ENCODE measurements at regions not wholly inside any gene's neighbourhood (a gene's known extent, or its start where the extent isn't known, plus 50 kb on each side); places are given as distances from the start of the nearest gene placed in this dataset.

DNA sequence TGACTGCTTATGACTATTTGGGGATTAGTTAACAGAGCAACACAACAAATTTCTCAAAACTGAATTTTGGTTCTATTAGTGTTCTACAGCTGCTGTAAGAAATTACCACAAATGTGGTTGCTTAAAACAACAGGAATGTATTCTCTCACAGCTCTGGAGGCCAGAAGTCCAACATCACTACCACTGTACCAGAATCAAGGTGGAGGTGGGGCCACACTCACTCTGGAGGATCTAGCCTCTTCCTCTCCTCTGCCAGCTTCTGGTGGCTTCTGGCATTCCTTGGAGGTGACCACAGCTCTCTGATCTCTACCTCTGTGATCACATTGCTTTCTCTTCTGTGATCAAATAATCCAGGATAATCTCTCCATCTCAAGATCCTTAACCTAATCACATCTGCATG lies 194.7 kb upstream of the BMPER start:
- Mint-ChIP-seq H3K4me3 (no peak overlapping the region), H3K9me3 (no peaks in the 10 kb centered on the region), H3K27me3 (ENCODE audit: low read depth) (peaks cover 10% of the 10 kb centered on the region), H3K36me3 (ENCODE audit: low read depth) (no peaks in the 10 kb centered on the region), H3K4me1 (peaks cover 22% of the 10 kb centered on the region), H3K27ac (no peak overlapping the region)
- TF ChIP-seq, protein P1, sequence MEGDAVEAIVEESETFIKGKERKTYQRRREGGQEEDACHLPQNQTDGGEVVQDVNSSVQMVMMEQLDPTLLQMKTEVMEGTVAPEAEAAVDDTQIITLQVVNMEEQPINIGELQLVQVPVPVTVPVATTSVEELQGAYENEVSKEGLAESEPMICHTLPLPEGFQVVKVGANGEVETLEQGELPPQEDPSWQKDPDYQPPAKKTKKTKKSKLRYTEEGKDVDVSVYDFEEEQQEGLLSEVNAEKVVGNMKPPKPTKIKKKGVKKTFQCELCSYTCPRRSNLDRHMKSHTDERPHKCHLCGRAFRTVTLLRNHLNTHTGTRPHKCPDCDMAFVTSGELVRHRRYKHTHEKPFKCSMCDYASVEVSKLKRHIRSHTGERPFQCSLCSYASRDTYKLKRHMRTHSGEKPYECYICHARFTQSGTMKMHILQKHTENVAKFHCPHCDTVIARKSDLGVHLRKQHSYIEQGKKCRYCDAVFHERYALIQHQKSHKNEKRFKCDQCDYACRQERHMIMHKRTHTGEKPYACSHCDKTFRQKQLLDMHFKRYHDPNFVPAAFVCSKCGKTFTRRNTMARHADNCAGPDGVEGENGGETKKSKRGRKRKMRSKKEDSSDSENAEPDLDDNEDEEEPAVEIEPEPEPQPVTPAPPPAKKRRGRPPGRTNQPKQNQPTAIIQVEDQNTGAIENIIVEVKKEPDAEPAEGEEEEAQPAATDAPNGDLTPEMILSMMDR (IDR thresholded peaks at IDR 0.05; ENCODE audit: unreplicated experiment in 3 of 3), result no peak

DNA sequence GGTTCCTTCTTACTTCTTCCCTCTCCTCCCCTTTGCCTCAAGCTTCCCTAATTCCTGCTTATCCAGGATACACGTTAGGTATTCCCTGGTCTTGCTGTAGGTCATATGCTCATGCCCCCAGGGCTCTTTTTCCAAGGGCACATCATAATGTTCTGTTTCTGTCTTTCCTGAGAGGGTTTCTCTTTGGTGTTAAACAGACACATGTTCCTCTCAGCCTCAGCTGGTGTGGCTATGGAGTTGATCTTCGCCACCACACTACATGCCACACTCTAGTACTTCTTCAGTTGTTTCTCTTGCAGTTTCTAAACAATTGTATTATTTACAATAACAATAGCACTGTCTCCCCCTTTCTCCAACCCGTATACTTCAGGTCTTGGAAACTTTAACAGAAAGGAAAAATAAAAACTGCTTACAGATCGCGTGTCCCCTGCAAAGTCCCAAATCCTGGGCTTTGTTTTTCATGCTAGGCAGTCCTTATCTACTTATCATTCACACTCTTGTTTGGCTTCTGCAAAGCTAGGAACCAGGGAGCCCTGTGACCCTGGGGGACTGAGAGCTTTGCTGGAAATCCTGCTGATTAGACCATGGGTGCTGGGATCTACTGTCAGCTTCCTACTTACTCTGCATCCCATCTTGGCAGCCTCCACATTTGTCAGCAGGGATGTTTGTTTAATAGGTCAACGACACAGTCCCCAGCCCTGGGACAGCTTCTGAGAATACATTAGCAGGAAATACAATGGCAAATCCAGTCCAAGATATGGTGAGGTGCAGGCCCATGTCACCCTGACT lies 193.9 kb upstream of the BMPER start:
- no peaks in the 10 kb centered on the region for H3K9me3 Mint-ChIP-seq
- peaks cover 16% of the 10 kb centered on the region for H3K4me1 Mint-ChIP-seq
- H3K27me3 Mint-ChIP-seq (ENCODE audit: low read depth), result peaks cover 10% of the 10 kb centered on the region
- no peaks in the 10 kb centered on the region for H3K36me3 Mint-ChIP-seq (ENCODE audit: low read depth)
- H3K27ac Mint-ChIP-seq, result no peak overlapping the region
- no peak overlapping the region for H3K4me3 Mint-ChIP-seq
- TF ChIP-seq, protein P1 (IDR thresholded peaks at IDR 0.05; ENCODE audit: unreplicated experiment in 3 of 3), result no peak

DNA sequence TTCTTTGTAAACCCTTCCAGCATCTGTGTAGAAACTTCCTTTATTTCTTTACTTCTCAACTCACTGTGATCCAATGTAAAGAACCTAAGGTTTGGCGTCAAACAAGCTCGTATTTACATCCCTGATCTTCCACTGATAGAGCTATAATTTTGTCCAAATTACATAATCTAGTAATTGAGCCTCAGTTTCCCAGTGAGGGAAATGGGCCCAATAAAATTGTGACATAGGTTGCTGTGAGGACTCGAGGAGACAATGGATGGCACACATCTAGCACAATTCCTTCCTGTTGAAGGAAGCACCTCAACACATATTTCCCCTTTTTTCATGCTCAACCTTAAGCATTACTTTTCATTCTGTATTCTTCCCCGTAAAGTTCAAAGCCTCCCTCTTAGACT lies 193.3 kb upstream of the BMPER start:
- no peak overlapping the region for H3K4me3 Mint-ChIP-seq
- peaks cover 10% of the 10 kb centered on the region for H3K27me3 Mint-ChIP-seq (ENCODE audit: low read depth)
- no peak overlapping the region for H3K27ac Mint-ChIP-seq
- no peaks in the 10 kb centered on the region for H3K36me3 Mint-ChIP-seq (ENCODE audit: low read depth)
- peaks cover 16% of the 10 kb centered on the region for H3K4me1 Mint-ChIP-seq
- H3K9me3 Mint-ChIP-seq, result no peaks in the 10 kb centered on the region
- TF ChIP-seq, protein P1 (IDR thresholded peaks at IDR 0.05; ENCODE audit: unreplicated experiment in 3 of 3), result no peak

DNA sequence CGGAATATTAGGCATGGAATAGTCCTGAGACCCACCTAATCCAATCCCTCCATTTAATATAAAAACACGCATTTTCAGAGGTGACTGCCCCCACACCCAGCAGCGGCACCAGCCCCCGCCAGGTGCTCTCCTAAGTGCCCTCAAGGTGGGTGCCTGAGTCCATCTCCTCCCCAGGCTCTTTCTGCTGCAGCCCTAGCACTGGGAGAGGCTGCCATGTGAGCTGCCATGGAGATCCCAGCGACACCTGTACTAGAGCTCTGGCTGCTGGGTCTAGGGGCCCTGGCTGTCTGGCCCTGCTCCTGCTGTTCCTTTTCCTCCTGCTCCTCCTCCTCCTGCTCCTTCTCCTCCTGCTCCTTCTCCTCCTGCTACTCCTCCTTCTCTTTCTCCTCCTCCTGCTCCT lies 191.1 kb upstream of the BMPER start:
- Mint-ChIP-seq H3K27me3 (ENCODE audit: low read depth) (peaks cover 10% of the 10 kb centered on the region), H3K4me1 (peaks cover 12% of the 10 kb centered on the region), H3K36me3 (ENCODE audit: low read depth) (no peaks in the 10 kb centered on the region), H3K4me3 (no peak overlapping the region), H3K9me3 (no peaks in the 10 kb centered on the region), H3K27ac (no peak overlapping the region)
- TF ChIP-seq, protein P1 (IDR thresholded peaks at IDR 0.05; ENCODE audit: unreplicated experiment in 3 of 3), result no peak

DNA sequence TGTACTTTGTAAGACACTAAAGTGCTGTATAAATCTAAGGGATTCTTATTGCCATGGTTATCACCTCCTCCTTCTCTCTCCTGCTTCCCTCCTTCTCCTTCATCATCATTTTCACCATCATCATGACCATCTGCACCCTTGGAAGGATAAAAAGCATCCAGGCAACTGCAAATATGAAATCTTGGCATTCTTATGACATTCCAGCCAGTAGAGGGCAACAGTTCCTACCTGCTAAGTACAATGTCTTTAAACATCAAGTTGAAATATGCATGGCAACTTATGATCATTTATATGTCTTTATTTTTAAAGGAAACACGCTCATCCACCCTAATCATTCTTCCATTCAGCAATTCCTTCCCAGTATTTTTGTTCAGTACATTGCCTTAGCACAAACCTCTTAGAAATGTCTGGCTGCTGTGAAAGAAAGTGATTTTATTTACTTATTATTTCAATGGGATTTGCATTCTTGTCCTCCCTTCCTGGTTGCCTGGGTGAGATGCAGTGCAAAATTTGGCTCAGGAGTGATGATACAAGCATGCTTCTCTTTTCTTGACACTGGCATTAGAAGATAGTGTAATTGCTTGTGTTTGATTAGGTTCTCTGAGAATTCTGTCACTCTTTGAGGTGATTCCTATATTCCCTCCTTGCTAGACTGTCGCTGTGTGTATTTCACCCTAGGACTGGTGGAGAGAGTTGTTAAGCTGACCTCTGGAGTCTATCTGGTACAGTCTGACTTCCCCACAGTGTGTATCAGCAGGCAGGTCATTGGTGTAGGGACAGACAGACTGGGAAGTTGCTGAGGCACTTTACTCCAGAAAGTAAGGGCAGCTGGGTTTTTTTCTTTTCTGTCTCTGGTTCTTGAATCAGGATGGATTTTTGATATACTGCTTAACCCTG lies 188.5 kb upstream of the BMPER start:
- Mint-ChIP-seq H3K4me1 (peaks cover 29% of the 10 kb centered on the region), H3K9me3 (no peaks in the 10 kb centered on the region), H3K36me3 (ENCODE audit: low read depth) (no peaks in the 10 kb centered on the region), H3K27ac (peak overlapping the region; percentile 0 to 7 (median 3)), H3K4me3 (no peak overlapping the region), H3K27me3 (ENCODE audit: low read depth) (peaks cover 10% of the 10 kb centered on the region)
- TF ChIP-seq, protein P1 (IDR thresholded peaks at IDR 0.05; ENCODE audit: unreplicated experiment in 3 of 3), result peak; percentile 70 to 86 (median 80)

Data from nephron (organoid).